NCI-H2107 (cell line): ENCODE measurements at regions not wholly inside any gene's neighbourhood (a gene's known extent, or its start where the extent isn't known, plus 50 kb on each side); places are given as distances from the start of the nearest gene placed in this dataset.
"Not testable (repeated sequence)": the region's sequence is repeated elsewhere in the genome, so short reads cannot be mapped to it uniquely, and the experiment has no call there.

ENCODE experiments used
- DNase-seq: peaks from one replicate; lab custom pipeline; 2025; lab: John Stamatoyannopoulos, UW

DNA sequence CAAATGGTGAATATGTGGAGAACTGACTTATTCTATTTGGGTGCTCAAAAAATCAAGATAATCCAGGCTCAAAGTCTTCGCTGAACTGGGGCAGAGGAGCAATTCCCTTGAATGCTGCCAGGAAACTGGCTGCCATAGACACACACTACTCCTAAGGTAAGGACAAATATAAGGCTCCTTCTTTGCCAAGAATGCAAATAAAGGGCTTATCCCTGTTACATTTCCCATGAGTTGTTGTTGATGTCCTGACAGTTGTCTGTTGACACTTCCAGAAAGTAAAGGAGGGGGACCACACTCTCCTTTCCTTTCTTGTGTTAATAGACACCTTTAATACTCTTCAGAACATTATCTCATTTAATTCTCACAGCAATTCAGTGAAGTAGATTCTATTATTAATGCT, 212.2 kb upstream of the PTBP2 start:
- DNase-seq = no peak

DNA sequence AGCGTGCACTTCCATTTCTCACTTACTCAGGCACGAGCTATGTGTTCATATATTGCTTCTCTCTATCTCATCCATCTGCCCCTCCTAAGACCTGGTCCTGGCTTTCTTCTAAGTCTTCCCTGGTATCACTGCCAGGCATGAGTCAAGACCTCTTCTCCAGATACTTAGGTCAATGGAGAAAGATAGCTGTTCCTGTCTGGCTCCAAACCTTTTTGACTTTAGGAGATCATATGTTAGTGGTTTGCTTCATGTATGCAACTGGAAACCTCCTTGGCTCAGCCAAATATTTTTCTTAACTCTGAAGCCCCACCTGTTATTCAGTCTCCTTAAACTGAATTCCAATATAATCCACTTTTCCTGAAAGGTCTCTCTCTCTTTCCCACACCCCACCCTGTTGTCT, 211.6 kb upstream of the PTBP2 start:
- no peak for DNase-seq

DNA sequence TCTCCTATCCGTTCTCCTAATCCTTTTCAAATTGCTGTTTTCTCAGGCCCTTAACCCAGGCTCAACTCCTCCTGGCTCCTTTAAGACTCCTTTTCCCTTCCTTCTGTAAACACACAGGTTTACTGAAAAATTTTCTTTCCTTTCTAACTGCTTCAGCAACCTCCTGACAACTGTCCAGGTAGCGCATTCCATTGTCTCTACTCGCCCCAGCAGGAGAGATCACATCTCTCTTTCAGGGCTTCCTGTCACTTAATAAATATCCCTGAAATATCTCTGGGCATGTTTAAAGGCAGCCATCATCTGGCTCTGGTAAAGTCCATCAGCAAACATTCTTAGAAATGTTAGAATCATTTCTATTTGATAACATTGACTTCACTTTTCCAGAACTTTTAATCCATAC, 211.2 kb upstream of the PTBP2 start:
- no peak for DNase-seq

DNA sequence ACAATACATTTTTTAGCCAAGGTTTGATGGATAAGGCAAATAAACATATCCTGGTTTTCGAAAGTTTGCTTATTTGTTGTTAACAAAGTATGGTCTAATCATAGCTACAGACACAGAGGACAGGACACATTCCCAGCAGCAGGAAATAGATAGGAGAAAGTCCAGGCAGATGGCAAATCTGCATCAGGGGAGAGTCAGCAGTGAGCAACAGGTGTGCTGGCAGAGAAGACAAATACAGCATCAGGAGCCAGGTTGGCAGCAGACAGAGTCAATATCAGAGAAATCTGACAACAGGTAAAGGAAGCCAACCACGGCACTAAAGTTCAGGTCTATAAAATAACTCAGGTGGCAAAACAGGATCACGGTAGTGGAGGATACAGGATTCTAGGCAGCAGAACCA, 210.7 kb upstream of the PTBP2 start:
- DNase-seq = no peak

DNA sequence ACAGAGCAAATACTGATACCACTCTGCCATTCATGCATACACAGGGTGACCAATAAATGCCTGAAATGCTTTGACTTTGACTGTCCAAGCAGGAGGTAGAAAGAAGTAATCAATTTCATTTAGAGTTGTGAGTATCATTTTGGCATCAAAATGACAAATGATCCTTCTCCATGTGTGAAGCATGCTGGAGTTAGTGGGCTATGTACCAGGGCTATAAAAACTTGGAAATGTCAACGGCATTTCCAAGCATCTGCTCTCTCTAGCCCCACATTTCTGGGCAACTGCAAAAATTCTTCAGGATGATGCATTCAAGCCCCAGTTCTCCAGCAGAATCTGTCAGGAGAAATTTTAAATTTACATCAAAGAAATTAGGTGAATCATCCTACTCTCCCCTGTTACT, 208.4 kb upstream of the PTBP2 start:
- no peak for DNase-seq

DNA sequence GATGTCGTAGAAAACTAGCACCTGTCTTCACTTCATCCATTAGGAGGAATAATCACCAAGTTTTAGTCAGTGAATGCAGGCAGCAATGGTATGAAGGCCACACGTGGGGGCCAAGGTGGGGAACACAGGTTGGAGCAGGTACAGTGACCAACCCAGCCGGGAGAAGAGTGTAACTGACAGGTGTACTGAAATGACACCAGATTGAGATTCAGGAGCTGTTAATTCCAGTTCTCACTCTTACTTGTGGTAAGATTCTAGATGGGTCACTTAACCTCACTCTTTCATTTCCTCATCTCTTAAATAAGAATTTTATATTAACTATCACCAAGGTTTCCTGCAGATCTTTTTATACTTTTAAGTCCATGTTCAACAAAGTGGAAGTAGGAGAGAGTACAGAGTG, 206.2 kb upstream of the PTBP2 start:
- DNase-seq = no peak

DNA sequence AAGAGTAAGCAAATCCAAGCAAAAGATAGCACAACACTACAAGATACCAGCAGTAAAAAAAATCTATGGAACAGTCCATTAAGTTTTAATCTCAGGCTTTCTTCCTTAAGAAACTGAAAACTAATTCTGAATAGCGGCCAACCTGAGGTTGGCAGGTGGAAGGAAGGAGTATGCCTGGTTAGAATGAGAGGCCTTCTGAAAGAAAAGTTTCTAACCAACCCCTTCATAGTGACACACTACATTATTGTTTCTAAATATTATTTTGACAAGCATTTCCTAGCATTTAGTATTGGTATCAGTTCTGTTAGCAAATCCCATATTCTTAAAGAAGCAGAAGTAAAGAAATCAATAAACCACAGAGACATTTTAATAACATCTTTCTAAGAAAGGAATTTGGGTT, 205.7 kb upstream of the PTBP2 start:
- DNase-seq = no peak

DNA sequence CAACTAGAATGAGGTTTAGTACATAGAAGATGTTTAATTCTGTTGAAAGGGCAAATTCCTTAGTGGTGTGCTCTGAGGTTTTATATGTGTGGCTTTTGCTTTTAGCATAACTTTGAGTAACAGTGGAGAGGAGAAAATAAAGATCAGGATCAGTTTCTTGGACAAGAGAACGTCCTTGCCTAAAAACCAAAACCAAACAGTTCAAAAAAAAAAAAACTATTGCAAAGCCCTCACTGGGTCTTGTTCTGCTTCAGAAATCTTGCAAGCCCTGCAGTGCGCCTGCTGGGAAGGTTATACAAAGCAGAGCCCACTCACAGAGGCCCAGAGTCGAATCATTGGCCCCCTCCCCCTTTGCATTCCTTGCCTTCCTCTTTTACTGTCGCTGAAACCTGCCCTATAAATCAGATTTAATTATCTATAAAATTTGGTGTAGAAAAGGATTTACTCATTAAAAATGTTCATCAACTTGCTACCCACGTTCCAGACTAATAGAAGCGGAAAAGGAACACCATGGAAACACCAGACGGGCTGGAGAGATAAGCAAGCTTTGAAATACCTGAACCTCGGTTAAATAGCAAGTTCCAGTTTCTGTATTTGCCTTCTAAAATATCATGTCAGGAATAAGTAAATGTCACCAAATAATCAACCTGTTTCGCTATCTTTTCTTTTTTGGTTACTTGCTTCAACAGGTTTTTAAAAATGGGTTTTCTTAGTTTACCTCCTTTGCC, 201.6 kb upstream of the PTBP2 start:
- no peak for DNase-seq

DNA sequence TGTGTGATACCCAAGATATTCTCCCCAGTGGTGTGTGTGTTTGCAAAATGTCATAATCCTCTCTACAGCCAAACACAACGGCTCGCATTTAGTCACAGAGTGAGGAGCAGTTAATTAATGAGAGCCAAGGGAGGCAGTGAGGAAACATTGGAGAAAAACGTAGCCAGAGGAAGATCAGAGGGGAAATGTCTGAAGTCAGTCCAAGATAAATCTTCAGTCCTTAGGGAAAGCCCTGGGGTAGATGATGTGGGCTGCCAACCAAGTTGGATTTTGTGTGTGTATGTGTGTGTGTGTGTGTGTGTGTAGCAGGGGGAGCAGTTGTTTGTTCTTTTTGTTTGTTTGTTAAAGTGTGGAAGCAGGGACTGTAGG, 201.0 kb upstream of the PTBP2 start:
- no peak for DNase-seq

DNA sequence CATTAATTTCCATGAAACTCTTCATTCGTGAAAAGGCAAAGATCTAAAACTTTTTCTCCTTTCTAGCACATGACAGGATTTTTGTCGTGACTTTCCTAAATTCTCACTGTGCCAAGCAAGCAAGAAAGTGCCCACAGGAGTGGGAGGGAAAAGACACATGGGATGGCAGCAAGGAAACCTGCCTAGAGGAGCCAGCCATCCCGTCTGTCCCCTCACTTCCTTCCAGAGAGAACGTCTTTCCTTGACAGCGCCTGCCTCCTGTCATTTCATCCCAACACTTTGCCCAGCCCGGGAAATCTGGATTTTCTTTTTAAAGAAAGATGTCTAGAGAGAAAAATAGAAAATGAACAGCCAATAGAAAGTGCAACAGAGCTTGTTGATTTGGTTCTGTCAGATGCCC, 200.6 kb upstream of the PTBP2 start:
- no peak for DNase-seq

DNA sequence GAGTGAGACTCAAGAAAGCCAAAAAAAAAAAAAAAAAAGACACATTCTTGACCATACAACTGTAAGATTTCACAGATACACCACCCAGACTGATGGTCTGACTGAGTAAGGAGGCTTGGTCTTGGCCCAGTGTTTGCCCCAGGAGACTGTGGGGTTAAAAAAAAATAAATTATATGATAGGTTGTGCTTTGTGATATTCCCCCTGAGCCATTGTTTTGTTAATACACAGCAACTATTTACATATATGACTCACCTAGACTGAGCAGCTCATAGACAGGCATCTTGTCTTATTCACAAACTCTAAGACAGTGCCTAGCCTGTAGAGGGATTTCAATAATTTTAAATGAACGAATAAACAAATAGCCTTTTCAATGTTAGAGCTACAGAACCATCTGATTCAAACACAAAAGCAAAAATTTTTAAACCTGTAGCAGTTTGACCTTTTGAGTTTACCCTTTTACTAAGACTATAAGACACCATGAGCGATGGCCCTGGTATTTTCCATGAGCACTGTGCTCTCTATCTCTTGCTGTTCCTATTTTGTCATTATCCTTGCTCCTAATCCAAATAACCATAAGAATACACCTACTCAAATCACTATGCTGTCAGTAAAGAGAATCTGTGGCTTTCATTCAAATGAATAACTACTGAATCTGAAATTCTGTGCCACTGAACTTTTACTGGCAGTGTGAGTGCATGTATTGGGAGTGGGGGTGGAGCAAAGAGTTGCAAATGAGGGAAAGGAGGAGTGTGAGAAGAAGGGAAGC, 199.4 kb upstream of the PTBP2 start:
- no peak for DNase-seq

DNA sequence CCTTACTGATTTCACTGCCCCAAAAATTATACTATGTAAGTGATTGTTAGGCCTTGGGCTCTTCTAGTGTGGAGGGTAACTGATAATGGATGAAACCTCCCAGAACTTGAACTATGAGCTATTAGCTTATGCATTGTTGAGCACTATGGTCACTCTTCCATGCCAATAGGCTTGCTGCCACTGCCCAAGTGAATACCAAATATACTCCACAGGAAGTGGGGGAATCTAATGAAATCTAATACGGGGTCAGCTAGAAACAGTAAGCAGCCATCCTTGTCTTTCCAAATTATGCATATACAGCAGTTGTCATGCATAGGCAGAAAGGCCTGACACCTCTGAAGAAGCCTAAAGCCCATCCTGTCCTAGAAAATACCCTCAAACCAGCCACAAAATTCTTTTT, 198.7 kb upstream of the PTBP2 start:
- no peak for DNase-seq

DNA sequence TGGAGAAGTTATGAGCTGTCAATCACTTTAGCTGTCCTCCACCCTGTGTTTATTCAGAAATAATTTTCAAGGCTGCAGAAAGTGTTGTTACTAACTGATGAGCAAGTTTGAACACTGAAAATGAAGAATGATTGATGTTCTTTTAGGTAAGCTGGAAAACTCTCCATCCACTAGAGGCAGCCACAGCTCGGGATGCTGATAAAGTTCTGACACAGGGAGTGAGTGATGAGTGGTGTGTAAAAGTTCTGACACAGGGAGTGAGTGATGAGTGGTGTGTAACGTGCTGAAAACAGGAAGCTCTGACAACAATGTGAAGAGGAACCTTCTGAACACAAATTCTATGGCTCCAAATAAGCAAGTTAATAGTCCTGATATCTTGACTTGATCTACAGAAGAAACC, 197.5 kb upstream of the PTBP2 start:
- DNase-seq = no peak

DNA sequence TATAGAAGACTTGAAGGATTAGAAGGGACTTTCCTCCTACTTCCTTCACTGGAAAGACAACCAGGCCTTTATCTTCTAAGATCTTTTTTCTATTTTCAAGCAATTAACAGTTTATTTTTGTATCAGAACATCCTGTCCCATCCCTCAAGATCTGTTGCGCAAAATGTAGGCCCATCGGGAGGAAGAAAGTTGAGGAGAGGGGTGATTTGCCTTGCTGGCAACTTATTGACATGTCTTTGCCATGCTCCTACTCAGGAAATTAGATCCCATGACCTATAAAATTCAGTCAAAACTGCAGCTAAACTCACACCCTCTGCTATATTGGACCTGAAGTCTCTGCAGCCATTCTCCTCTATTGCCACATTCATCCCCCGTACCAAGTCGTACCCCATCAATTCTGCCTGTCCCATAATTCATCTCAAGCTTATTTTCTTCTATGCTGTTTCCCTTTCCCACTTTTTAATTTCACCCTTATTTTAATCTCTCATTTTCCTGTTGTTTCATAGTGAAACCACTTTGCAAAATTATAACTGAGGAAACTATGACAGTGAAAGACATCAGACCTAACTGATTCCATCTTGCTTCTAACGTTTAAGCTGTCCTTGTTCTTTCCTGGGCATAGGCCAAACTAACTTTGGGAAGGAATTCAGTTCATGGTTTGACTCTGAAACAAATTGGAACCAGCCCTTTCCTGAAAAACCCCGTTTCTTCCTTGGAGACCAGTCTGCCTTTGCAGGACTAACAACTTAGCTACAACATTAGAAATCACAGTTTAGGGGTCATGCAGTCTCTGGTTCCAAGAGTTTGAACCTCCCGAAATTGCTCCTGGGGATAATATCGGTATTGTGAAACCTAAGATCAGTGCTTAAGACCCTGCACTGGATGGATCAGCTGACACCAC, 195.7 kb upstream of the PTBP2 start:
- DNase-seq = no peak

DNA sequence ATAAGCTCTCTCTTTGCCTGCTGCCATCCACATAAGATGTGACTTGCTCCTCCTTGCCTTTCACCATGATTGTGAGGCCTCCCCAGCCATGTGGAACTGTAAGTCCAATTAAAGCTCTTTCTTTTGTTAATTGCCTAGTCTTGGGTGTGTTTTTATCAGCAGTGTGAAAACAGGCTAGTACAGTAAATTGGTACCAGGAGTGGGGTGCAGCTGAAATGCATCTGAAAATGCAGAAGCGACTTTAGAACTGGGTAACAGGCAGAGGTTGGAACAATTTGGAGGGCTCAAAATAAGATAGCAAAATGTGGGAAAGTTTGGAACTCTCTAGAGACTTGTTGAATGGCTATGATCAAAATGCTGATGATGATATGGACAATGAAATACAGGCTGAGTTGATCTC, 192.9 kb upstream of the PTBP2 start:
- DNase-seq = not testable (repeated sequence)

DNA sequence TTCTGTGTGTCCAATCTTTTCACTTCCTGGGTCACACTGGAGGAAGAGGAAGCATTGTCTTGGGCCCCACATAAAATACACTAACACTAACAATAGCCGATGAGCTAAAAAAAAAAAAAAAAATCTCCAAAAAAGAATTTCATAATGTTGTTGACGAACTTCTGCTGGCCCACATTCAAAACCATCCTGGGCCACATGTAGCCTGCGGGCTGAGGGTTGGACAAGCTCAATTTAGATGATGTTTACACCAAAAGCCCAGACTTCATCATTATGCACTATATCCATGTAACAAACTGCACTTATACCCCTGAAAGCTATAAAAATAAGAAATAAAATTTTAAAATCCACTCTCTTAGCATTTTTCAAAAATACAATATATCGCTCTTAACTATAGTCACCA, 187.8 kb upstream of the PTBP2 start:
- DNase-seq = no peak

DNA sequence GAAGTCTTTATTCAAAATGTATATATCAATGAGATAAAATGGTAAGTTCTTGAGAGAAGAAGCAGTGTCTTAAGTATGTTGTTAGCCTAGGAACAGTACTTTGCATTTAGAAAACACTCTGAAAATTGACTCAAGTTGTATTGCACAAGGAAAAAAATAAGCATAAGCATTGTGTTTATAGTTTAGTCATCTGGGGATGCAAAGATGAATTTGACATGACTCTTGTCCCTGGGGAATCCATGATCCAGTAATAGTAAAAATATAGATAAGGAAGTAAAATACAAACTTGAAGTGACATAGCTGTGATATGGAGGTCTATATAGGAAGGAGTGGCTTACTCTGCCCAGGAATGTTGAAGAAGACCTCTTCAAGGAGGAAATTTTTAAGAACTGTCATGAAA, 185.0 kb upstream of the PTBP2 start:
- DNase-seq = no peak

DNA sequence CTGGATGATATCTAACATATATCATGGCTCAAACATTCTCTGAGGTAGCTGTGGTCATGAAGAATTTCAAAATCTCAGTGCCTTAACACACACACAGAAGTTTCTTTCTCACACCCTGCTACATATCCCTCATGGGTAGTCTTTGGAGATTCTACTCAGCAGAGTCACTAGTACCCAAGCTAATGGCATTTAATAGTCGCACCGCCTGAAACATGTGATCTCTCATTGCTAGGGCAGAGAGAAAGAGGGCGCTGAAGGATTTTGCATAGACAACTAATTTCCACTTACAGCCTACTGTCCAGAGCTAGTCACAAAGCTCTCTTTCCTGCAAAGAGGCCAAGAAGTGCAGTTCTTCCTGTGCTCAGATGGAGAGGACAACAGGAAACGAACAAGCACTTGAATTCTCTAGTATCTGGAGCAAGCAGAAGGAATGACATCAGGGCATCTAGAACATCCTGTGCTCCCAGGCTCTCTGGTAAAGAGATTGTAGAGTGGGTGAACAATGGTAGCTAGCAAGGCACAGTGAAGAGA, 183.4 kb upstream of the PTBP2 start:
- DNase-seq = no peak

DNA sequence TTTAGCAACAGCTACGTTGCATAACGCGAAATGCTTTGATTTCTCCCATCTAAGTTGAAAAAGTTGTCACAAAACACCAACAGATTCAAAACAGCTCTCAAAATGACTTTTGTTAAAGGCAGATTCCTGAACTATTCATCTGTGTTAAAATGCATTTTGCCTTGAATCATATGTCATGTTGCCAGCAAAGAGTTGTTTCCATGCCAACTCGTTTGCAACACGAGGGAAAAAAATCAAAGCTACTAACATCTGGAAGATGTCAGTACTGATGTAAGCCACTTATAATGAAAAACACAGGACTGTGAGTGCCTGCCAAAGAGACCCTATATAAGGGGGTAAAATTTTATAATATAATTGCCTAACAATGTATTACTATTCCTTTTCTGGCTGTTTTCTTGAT, 182.7 kb upstream of the PTBP2 start:
- no peak for DNase-seq

DNA sequence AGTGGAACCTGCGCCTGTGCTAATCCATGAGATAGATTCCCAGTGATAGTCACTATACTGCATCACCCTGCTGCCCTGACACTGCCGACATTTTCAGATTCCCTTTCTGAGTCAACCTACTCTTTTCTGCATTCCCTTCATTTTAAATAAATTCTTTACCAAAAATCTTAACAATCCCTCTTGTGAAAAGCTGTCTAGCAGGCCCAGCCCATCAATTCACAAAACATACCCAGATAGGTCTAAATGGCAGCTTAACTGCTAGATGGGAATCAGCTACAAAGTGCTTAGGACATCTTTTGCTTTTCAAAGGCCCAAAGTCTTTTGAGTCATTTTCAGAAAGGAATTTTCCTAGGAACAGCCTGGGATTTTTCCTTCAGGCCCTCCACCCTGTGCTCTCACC, 180.1 kb upstream of the PTBP2 start:
- no peak for DNase-seq

DNA sequence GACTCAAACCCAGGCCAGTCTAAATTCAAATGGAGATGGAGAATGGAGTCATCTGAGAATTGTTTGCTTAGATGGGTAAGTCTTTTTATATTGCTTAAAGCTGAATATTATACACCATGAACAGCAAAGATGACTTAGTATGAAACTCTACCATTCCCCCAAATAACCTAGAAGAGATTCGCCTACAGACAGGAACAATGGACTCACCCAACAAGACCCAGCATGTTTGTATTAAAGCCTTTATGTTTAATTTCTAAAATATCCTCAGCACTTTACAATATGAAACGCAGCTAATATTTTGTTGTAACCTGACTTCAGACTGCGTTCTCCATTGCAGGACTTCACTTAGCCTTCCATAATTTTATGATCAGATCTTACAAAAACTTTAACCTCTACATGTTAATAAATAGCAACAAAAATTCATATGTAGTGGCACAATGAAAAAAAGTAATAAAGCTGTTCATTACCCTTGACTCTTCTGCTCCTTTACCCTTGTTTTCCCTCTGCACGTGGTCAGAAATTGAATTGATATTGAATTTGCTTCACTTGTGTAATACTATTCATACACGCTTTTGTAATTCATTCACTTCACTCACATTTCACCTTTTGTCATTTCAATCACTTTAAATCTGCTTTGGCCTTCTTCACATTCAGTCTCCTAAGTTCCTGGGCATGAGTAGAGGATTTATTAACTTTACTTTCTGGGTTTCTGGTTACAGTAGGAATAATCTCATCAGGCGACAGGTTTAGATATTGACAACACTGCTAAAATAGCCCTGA, 177.3 kb upstream of the PTBP2 start:
- no peak for DNase-seq

DNA sequence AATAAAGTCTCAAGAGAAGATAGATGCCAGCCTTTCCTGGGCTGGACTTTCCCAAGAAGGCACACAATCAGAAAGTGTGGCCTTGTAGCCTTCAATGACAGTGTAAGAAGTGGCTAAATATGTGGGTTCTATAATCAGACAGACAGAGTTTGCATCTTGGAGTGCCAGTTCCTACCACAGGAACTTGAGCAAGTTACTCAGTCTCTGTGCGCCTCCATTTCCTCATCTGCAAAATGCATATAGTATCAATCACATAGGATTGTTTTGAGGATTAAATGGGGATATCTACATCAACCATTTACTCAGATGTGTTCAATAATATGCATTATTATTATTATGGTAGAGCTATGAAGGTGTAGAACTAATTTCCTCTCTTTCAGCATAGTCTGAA, 176.8 kb upstream of the PTBP2 start:
- no peak for DNase-seq
